VCaP (cell line): ENCODE measurements at regions not wholly inside any gene's neighbourhood (a gene's known extent, or its start where the extent isn't known, plus 50 kb on each side); places are given as distances from the start of the nearest gene placed in this dataset.

Experiments
- H3K27ac ChIP-seq: fragments of 450-650 bp; 2 replicates; pipeline ENCODE4 v1.5.1; 2017
- CTCF ChIP-seq: fragments of 450-650 bp; conservative IDR thresholded peaks from 2 replicates; pipeline ENCODE4 v1.5.1; 2017; ENCODE audit warnings: mild to moderate bottlenecking, moderate library complexity

GRCh38 chr14:43483415-43483814, 1023.7 kb downstream of the FSCB start:
- no peak overlapping the region for H3K27ac ChIP-seq
- no peak for TF ChIP-seq CTCF

GRCh38 chr14:43481864-43482263, 1025.2 kb downstream of the FSCB start:
- no peak overlapping the region for H3K27ac ChIP-seq
- no peak for TF ChIP-seq CTCF

GRCh38 chr14:43480976-43481375, 1026.1 kb downstream of the FSCB start:
- TF ChIP-seq CTCF, result no peak
- no peak overlapping the region for H3K27ac ChIP-seq

- H3K27ac ChIP-seq, result no peak overlapping the region
- TF ChIP-seq CTCF, result no peak
These were observed 1027.4 kb downstream of the FSCB start for GRCh38 chr14:43479596-43480195.

- TF ChIP-seq CTCF, result no peak
- no peak overlapping the region for H3K27ac ChIP-seq
These were observed 1030.3 kb downstream of the FSCB start for GRCh38 chr14:43476822-43477221.

GRCh38 chr14:43475757-43476156, 1031.3 kb downstream of the FSCB start:
- TF ChIP-seq CTCF, result no peak
- H3K27ac ChIP-seq, result no peak overlapping the region

- no peak overlapping the region for H3K27ac ChIP-seq
- no peak for TF ChIP-seq CTCF
These were observed 1035.5 kb downstream of the FSCB start for GRCh38 chr14:43471595-43471994.
